Esophagus squamous epithelium (tissue), 4 donors: ENCODE measurements at regions not wholly inside any gene's neighbourhood (a gene's known extent, or its start where the extent isn't known, plus 50 kb on each side); places are given as distances from the start of the nearest gene placed in this dataset.

ENCODE experiments used
- CTCF ChIP-seq, 6 experiments: fragments of 450-650 bp in 4 of 6; fragments of 200-600 bp in 2 of 6; sonication (generic) in 2 of 6; IDR thresholded peaks; one replicate each; pipeline ENCODE4 v1.5.1; 2016 to 2019; ENCODE audit warnings: antibody characterized with exemption in 6 of 6, mild to moderate bottlenecking in 4 of 6, moderate library complexity in 4 of 6
- POLR2A ChIP-seq, 4 donors: fragments of 450-650 bp; IDR thresholded peaks; one replicate each; pipeline ENCODE4 v1.6.1; 2017; ENCODE audit warnings: antibody characterized with exemption in 4 of 4, mild to moderate bottlenecking in 4 of 4, moderate library complexity in 3 of 4

- TF ChIP-seq CTCF (IDR thresholded peaks at IDR 0.05) (no peak), POLR2A (IDR thresholded peaks at IDR 0.05) (no peak)
Measured at GRCh38 chr2:42853549-42854206, 61.3 kb upstream of the HAAO start.
